IPS-20b (cell line): ENCODE measurements at regions not wholly inside any gene's neighbourhood (a gene's known extent, or its start where the extent isn't known, plus 50 kb on each side); places are given as distances from the start of the nearest gene placed in this dataset.
"Not testable (repeated sequence)": the region's sequence is repeated elsewhere in the genome, so short reads cannot be mapped to it uniquely, and the experiment has no call there.

Experiments
- H3K27ac ChIP-seq: one replicate; pipeline ENCODE4 v1.5.1; 2013; ENCODE audit warnings: low read length
- H3K27me3 ChIP-seq: 2 replicates; pipeline ENCODE4 v1.6.1; 2013; ENCODE audit warnings: mild to moderate bottlenecking, low read length, inconsistent platforms; ENCODE audit not compliant: insufficient read depth
- H3K36me3 ChIP-seq: 2 replicates; pipeline ENCODE4 v1.6.1; 2013; ENCODE audit warnings: low read depth, mild to moderate bottlenecking, inconsistent platforms, low read length, moderate library complexity; ENCODE audit not compliant: insufficient read depth
- H3K4me1 ChIP-seq: 2 replicates; pipeline ENCODE4 v1.6.1; 2013; ENCODE audit warnings: mild to moderate bottlenecking, control low read depth, inconsistent platforms, low read length, moderate library complexity; ENCODE audit not compliant: insufficient read depth
- H3K4me3 ChIP-seq: 2 replicates; pipeline ENCODE4 v1.5.1; 2013; ENCODE audit warnings: mild to moderate bottlenecking, low read length, inconsistent platforms
- H3K9ac ChIP-seq: 2 replicates; pipeline ENCODE4 v1.6.1; 2013; ENCODE audit warnings: low read depth, mild to moderate bottlenecking, inconsistent platforms, low read length, moderate library complexity
- H3K9me3 ChIP-seq: 2 replicates; pipeline ENCODE4 v1.6.1; 2013; ENCODE audit warnings: mild to moderate bottlenecking, low read depth, low read length, inconsistent platforms; ENCODE audit not compliant: insufficient read depth

- no peaks in the 10 kb centered on the region for H3K36me3 ChIP-seq
- no peaks in the 10 kb centered on the region; the same call in 1 of the 2 replicates for H3K9me3 ChIP-seq
- no peak overlapping the region for H3K9ac ChIP-seq
- H3K4me3 ChIP-seq, result no peak overlapping the region
- no peak overlapping the region for H3K27ac ChIP-seq
- no peaks in the 10 kb centered on the region for H3K4me1 ChIP-seq
- H3K27me3 ChIP-seq, result no peaks in the 10 kb centered on the region
Measured at GRCh38 chr17:77632619-77633018, 325.9 kb upstream of the TNRC6C start.

- Histone ChIP-seq H3K27me3 (no peaks in the 10 kb centered on the region), H3K9me3 (no peaks in the 10 kb centered on the region), H3K9ac (no peak overlapping the region), H3K36me3 (no peaks in the 10 kb centered on the region), H3K4me1 (no peaks in the 10 kb centered on the region), H3K27ac (no peak overlapping the region), H3K4me3 (no peak overlapping the region)
Measured at GRCh38 chr17:77634710-77635109, 323.8 kb upstream of the TNRC6C start.

- Histone ChIP-seq H3K9me3 (no peaks in the 10 kb centered on the region), H3K4me1 (no peaks in the 10 kb centered on the region), H3K4me3 (no peak overlapping the region), H3K27me3 (no peaks in the 10 kb centered on the region), H3K9ac (no peak overlapping the region), H3K27ac (no peak overlapping the region), H3K36me3 (no peaks in the 10 kb centered on the region)
Measured at GRCh38 chr17:77635176-77635575, 323.3 kb upstream of the TNRC6C start.

GRCh38 chr17:77635785-77636184 is 322.7 kb upstream of the TNRC6C start:
- not testable (repeated sequence) for H3K27ac ChIP-seq, H3K9ac ChIP-seq, H3K4me1 ChIP-seq, H3K4me3 ChIP-seq, H3K27me3 ChIP-seq, H3K36me3 ChIP-seq, H3K9me3 ChIP-seq

GRCh38 chr17:77636835-77637817 is 321.4 kb upstream of the TNRC6C start:
- Histone ChIP-seq H3K27ac (no peak overlapping the region), H3K4me1 (no peaks in the 10 kb centered on the region), H3K36me3 (no peaks in the 10 kb centered on the region), H3K4me3 (no peak overlapping the region), H3K9me3 (no peaks in the 10 kb centered on the region), H3K27me3 (peaks cover 6% of the 10 kb centered on the region; the same call in 1 of the 2 replicates), H3K9ac (no peak overlapping the region)

- H3K4me1 ChIP-seq, result no peaks in the 10 kb centered on the region
- no peak overlapping the region for H3K27ac ChIP-seq
- no peaks in the 10 kb centered on the region for H3K36me3 ChIP-seq
- H3K9ac ChIP-seq, result no peak overlapping the region
- no peak overlapping the region for H3K4me3 ChIP-seq
- H3K9me3 ChIP-seq, result no peaks in the 10 kb centered on the region
- H3K27me3 ChIP-seq, result peaks cover 6% of the 10 kb centered on the region; the same call in 1 of the 2 replicates
Measured at GRCh38 chr17:77637818-77638575, 320.5 kb upstream of the TNRC6C start.

GRCh38 chr17:77640252-77640651 is 318.3 kb upstream of the TNRC6C start:
- Histone ChIP-seq H3K9me3 (no peaks in the 10 kb centered on the region), H3K4me3 (no peak overlapping the region), H3K27ac (no peak overlapping the region), H3K36me3 (no peaks in the 10 kb centered on the region), H3K9ac (no peak overlapping the region), H3K27me3 (peaks cover 6% of the 10 kb centered on the region; the same call in 1 of the 2 replicates), H3K4me1 (peaks cover 5% of the 10 kb centered on the region; the same call in 1 of the 2 replicates)

- Histone ChIP-seq H3K36me3 (no peaks in the 10 kb centered on the region), H3K9me3 (no peaks in the 10 kb centered on the region), H3K4me3 (no peak overlapping the region), H3K27me3 (peaks cover 6% of the 10 kb centered on the region; the same call in 1 of the 2 replicates), H3K9ac (no peak overlapping the region), H3K4me1 (peaks cover 10% of the 10 kb centered on the region; the same call in 1 of the 2 replicates), H3K27ac (no peak overlapping the region)
Measured at GRCh38 chr17:77640916-77641605, 317.4 kb upstream of the TNRC6C start.

- Histone ChIP-seq H3K27me3 (peaks cover 6% of the 10 kb centered on the region; the same call in 1 of the 2 replicates), H3K4me1 (peaks cover 10% of the 10 kb centered on the region; the same call in 1 of the 2 replicates), H3K27ac (no peak overlapping the region), H3K36me3 (no peaks in the 10 kb centered on the region), H3K9me3 (no peaks in the 10 kb centered on the region), H3K9ac (no peak overlapping the region), H3K4me3 (no peak overlapping the region)
Measured at GRCh38 chr17:77641718-77642117, 316.8 kb upstream of the TNRC6C start.

- Histone ChIP-seq H3K27me3 (peaks cover 6% of the 10 kb centered on the region; the same call in 1 of the 2 replicates), H3K4me3 (no peak overlapping the region), H3K9ac (no peak overlapping the region), H3K4me1 (peaks cover 10% of the 10 kb centered on the region; the same call in 1 of the 2 replicates), H3K36me3 (no peaks in the 10 kb centered on the region), H3K9me3 (no peaks in the 10 kb centered on the region), H3K27ac (no peak overlapping the region)
Measured at GRCh38 chr17:77644181-77645071, 314.1 kb upstream of the TNRC6C start.
